ENCODE measurements at regions not wholly inside any gene's neighbourhood (a gene's known extent, or its start where the extent isn't known, plus 50 kb on each side); places are given as distances from the start of the nearest gene placed in this dataset.

- peaks cover 6% of the 10 kb centered on the region for H3K4me1 Mint-ChIP-seq (ENCODE audit: insufficient read depth, unreplicated experiment)
- H3K4me3 Mint-ChIP-seq (ENCODE audit: unreplicated experiment) = no peak overlapping the region
- no peaks in the 10 kb centered on the region for H3K27me3 Mint-ChIP-seq (ENCODE audit: insufficient read depth, unreplicated experiment)
- BruUV-seq (replicated peaks) = no TSS peak
- H3K36me3 Mint-ChIP-seq (ENCODE audit: insufficient read depth, unreplicated experiment) = no peaks in the 10 kb centered on the region
- H3K27ac Mint-ChIP-seq (ENCODE audit: low read depth, unreplicated experiment) = no peak overlapping the region
- DNase-seq (ENCODE audit: unreplicated experiment) = peak; percentile 20
- H3K9me3 Mint-ChIP-seq (ENCODE audit: unreplicated experiment) = no peaks in the 10 kb centered on the region
- TF ChIP-seq CTCF (IDR thresholded peaks at IDR 0.05; ENCODE audit: unreplicated experiment) = no peak
- intact Hi-C loops (cut with micrococcal nuclease) = no loop called here
- POLR2A ChIA-PET = interaction anchor here (0.7 kb wide), 1 partner anchor 393 kb away, joined by 3 read pairs; no protein-coding TSS in a partner anchor
- CTCF ChIA-PET = no interaction called here
These were observed 976.9 kb upstream of the TENM4 start for GRCh38 chr11:80417681-80418080.

GRCh38 chr11:80415580-80415979 lies 974.8 kb upstream of the TENM4 start:
- no TSS peak for BruUV-seq (replicated peaks)
- intact Hi-C loops (cut with micrococcal nuclease) = no loop called here
- no peak overlapping the region for H3K27ac Mint-ChIP-seq (ENCODE audit: low read depth, unreplicated experiment)

GRCh38 chr11:80414181-80415165 lies 973.6 kb upstream of the TENM4 start:
- Mint-ChIP-seq H3K36me3 (ENCODE audit: insufficient read depth, unreplicated experiment) (no peaks in the 10 kb centered on the region), H3K9me3 (ENCODE audit: unreplicated experiment) (peaks cover 1% of the 10 kb centered on the region), H3K27me3 (ENCODE audit: insufficient read depth, unreplicated experiment) (no peaks in the 10 kb centered on the region), H3K27ac (ENCODE audit: low read depth, unreplicated experiment) (no peak overlapping the region), H3K4me1 (ENCODE audit: insufficient read depth, unreplicated experiment) (peaks cover 6% of the 10 kb centered on the region), H3K4me3 (ENCODE audit: unreplicated experiment) (no peak overlapping the region)
- intact Hi-C loops (cut with micrococcal nuclease) = no loop called here
- peak; percentile 83 for DNase-seq (ENCODE audit: unreplicated experiment)
- no peak for TF ChIP-seq CTCF (IDR thresholded peaks at IDR 0.05; ENCODE audit: unreplicated experiment)
- ChIA-PET POLR2A (interaction anchor here (0.6 to 1.3 kb wide), 6 partner anchors 13 to 716 kb away, joined by 3 read pairs; no protein-coding TSS in a partner anchor), CTCF (interaction anchor here (0.7 kb wide), 1 partner anchor 14 kb away, joined by 4 read pairs; no protein-coding TSS in a partner anchor)
- BruUV-seq (replicated peaks) = no TSS peak

More at GRCh38 chr11:80415580-80415979, 974.8 kb upstream of the TENM4 start:
- peaks cover 6% of the 10 kb centered on the region for H3K4me1 Mint-ChIP-seq (ENCODE audit: insufficient read depth, unreplicated experiment)
- no peaks in the 10 kb centered on the region for H3K9me3 Mint-ChIP-seq (ENCODE audit: unreplicated experiment)
- no peaks in the 10 kb centered on the region for H3K36me3 Mint-ChIP-seq (ENCODE audit: insufficient read depth, unreplicated experiment)
- H3K4me3 Mint-ChIP-seq (ENCODE audit: unreplicated experiment) = no peak overlapping the region
- no peak for TF ChIP-seq CTCF (IDR thresholded peaks at IDR 0.05; ENCODE audit: unreplicated experiment)
- ChIA-PET CTCF (no interaction called here), POLR2A (interaction anchor here (0.7 to 1.3 kb wide), 5 partner anchors 12 to 50 kb away, joined by 3 read pairs; no protein-coding TSS in a partner anchor)
- no peak for DNase-seq (ENCODE audit: unreplicated experiment)
- no peaks in the 10 kb centered on the region for H3K27me3 Mint-ChIP-seq (ENCODE audit: insufficient read depth, unreplicated experiment)

- Mint-ChIP-seq H3K27ac (ENCODE audit: low read depth, unreplicated experiment) (no peak overlapping the region), H3K4me3 (ENCODE audit: unreplicated experiment) (no peak overlapping the region), H3K36me3 (ENCODE audit: insufficient read depth, unreplicated experiment) (no peaks in the 10 kb centered on the region), H3K27me3 (ENCODE audit: insufficient read depth, unreplicated experiment) (no peaks in the 10 kb centered on the region), H3K4me1 (ENCODE audit: insufficient read depth, unreplicated experiment) (peaks cover 6% of the 10 kb centered on the region), H3K9me3 (ENCODE audit: unreplicated experiment) (peaks cover 7% of the 10 kb centered on the region)
- no peak for TF ChIP-seq CTCF (IDR thresholded peaks at IDR 0.05; ENCODE audit: unreplicated experiment)
- POLR2A ChIA-PET = no interaction called here
- CTCF ChIA-PET = no interaction called here
- DNase-seq (ENCODE audit: unreplicated experiment) = no peak
- intact Hi-C loops (cut with micrococcal nuclease) = no loop called here
- BruUV-seq (replicated peaks) = no TSS peak
These were observed 971.8 kb upstream of the TENM4 start for GRCh38 chr11:80412604-80413003.

All from MCF 10A (cell line).